EH (cell line): ENCODE measurements at regions not wholly inside any gene's neighbourhood (a gene's known extent, or its start where the extent isn't known, plus 50 kb on each side); places are given as distances from the start of the nearest gene placed in this dataset.

ENCODE experiments used
- DNase-seq: peaks from one replicate; pipeline ENCODE4 v3.0.0-alpha.2; 2015; ENCODE audit warnings: low read depth

DNA sequence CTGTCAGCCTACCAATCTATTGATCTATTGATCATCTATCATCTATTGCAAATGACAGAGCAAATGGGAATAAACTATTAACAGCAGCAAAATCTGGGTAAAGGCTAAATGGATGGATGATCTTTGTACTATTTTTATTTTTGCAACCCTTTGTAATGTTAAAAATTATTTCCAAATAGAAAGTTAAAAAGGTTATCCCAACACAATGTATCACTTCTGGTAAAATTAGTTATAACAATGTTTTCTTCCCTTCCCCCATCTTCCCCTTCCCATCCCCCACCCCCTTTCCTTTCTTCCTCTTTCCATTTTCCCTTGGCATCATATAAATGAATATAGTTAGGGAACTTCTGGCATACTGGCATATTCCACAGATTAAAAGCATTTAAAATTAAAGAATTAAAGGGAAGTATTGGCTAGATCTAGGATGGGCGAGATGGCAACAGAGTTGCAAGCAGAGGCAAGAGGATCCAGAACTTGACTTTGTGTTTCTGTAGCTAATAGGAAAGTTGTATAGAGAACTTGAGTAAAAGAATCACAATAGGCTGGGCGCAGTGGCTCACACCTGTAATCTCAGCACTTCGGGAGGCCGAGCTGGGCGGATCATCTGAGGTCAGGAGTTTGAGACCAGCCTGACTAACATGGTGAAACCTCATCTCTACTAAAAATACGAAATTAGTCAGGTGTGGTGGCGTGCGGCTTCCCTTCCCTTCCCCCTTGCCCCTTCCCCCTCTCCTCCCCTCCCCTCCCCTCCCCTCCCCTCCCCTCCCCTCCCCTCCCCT is 66.6 kb upstream of the TAF11L2 start:
- DNase-seq = no peak

DNA sequence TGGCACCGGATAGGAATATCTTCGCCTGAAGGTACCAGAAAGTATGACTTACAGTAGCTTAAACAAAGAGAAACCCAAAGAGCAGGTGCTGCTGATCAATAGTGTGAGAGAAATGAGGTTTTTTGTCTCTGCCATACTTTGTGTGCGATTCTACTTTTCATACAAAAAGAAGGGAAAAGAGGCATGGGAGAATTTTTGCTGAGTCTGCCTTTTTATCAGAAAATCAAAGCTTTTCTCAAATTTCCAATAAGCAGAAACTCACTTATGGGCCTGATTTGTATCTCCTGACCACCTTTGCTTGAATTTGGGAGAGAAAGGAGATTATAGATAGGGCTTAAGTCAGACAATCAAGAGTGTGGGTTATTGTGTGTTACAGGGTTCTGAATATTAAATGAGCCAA is 65.5 kb upstream of the TAF11L2 start:
- DNase-seq = no peak

DNA sequence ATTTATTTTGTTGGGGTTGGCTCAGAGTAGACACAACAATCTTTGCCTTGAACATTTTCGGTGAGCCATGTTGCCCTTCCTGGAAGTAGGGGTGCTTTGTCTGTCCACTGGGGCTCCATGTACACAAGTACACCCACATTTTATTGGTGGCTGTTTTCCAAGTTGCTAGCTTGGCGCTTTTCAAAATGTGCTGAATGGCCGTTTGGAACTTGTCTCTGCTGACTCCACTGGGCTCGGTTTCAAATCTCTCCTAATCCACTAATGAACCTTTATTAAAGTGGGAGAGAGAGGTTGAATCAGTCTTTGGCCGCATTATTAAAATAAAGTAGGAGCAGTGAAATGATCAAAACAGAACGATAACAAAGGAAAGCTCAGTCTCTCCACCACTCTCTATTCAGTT is 64.6 kb upstream of the TAF11L2 start:
- no peak for DNase-seq

DNA sequence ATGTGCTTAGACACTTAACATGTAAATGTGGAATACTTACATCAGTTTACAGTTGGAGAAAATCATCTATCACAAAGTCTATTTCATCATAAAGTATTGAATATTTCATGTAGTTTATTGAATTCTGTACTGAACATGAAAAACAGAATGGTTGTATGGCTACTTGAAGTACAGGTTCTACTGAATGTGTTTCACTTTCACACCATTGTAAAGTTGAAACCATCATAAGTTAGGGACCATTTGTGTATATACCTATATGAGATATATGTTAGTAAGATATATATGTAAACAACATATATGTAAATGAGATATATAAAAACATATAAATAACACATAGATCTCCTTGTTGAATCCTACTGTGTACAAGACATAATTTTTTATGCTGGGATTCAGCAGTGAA is 63.0 kb upstream of the TAF11L2 start:
- DNase-seq = no peak

DNA sequence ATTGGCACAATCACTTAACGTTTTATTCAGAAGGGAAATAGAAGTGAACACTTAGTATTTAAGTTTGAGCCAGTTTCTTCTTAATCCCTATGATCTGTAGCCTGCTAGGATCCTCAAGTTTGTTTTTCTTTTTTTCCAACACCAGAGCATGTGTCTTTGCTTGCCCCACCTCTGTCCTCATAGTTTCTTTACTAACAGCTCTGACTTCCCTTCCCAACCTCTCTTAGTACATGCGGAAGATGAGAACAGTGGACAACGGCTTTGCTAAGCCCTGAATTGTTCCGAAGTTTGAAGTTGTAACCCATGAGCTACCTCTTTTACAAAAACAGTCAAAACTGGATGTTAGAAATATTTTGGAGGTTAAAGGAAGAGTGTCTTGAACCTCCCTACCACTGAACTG is 61.7 kb upstream of the TAF11L2 start:
- no peak for DNase-seq

DNA sequence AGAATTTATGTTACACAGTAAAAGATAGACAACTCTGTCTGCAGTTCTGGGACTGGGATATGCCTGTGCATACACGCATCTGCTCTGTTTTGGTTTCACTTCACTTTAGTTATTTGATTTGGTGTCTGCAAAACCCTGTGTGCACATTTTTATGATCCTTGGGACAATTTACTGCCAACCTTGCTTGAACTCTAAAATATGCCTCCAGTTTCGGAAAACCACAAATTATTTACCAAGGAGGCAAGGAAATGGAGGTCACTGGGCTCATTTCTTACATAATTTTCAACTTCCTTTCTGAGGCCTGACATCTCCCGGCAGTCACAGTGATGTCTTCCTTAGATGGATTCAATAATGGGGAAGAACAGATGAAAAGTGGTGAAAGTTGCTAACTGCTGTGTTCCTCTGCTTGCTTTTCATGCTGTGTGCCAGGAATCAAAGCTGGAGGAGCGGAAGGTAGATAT is 61.2 kb upstream of the TAF11L2 start:
- peak; percentile 60 for DNase-seq

DNA sequence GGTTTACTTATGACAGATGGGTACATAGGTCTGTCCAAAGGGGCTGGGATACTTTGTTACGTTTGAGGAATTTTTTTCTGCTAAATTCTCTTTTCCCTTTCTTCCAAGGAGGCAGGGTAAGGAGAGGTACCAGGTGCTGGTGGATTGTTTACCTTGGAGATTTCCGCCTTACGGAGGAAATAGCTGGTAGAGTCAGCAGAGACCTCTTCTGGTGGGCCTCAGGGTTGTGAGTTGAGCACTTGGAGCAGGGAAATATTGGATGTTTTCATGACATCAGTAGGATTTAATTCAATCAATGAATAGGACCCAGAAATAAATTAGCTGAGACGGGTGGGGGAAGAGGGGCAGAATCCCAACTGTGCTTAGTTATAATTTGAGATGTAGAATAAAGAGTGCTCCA is 60.0 kb upstream of the TAF11L2 start:
- no peak for DNase-seq

DNA sequence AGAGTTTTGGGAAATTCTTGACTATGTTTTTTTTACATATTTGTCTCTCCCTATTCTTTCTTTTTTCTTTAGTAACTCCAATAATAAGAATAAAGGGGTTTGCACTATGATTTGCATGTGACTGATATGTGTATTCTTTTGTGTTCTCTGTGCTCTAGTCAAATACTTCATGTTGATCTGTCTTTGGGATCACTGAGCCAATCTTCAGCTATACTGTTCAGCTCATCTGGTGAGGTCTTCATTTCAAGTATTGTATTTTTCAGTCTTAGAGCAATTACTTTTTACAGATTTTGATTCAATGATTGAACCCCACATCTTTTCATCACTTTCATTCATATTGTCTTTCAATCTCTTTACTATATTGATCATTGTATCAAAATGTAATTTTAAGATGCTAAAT is 58.1 kb upstream of the TAF11L2 start:
- DNase-seq = no peak

DNA sequence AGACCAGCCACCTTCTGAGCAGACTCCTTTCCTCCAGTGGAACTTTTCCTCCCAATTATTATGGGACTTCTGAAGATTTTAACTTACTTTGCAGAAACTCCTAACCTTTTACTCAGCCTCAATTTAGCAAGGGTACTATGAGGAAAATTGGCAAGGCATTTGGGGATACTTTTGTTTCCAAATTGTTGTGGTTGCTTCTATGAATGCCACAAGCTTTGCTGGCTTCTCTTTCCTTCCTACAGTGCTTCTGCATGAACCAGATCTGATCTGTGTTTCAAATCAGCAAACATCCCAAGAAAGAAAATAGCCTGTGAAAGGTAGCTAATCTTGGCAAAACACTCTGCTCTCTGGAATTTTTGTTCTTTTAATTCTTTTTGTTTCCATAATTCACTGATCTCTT is 57.3 kb upstream of the TAF11L2 start:
- DNase-seq = peak; percentile 19

DNA sequence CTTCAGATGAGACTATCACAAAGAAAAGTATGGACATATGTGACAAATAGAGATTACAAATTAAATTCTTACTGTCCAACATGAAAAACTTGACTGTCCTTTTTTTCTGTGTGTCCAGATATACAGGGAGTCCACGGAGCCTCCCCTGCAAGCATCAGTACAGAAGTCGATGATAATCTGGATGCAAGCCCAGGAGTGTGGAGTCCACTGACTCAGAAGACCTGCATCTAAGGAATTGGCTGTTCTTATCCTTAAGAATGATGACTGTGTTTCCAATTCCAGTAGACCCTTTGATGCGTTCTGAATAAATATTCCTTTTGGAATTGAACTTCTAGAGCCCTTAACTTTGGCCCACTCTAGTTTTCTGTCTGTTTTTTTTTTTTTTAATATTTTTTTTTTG is 56.7 kb upstream of the TAF11L2 start:
- DNase-seq = peak; percentile 79

DNA sequence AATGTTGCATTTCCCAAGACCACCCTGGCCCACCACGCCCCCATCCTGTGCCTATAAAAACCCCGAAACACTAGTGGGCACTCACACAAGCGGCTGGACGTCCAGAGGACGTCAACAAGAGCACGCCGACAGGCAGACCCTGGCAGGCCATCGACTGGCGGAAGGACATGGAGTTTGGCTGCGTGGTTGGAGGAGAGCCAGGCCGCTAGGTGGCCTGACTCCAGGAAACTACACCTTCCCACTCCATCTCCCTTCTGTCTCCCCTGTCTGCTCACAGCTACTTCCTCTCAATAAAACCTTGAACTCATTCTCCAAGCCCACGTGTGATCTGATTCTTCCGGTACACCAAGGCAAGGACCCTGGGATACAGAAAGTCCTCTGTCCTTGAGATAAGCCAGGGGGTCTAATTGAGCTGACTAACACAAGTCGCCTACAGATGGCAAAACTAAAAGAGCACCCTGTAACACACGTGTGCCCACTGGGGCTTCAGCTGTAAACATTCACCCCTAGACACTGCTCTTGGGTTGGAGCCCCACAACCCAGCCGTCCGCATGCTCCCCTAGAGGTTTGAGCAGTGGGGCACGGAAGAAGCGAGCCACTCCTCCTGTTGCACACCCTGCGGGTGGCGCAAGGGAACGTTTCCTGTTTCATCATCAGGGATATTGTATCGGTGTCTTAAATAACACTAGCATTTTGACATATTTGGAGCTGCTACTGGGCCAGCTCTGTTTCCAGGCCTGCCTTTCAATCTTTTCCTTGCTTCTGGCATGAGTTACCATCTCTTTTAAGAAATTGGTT is 54.5 kb upstream of the TAF11L2 start:
- DNase-seq = no peak

DNA sequence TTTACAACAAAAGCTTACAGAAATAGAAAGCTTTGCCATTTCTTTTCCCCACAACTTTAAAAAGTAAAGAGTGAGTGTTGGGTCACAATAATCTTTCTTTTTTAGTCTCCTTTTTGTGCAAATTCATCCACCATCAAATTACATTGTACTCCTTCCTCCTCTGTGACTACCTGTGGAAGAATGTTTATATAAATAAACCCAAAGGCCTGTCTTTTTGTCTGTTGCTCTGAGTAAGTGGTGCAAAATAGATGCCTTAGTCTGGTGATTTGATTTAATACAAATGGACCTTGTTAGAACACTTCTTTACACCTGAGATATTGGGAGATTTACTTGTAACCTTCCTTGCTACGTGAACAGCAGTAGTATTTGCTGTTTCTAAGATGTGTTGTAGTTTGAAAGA is 53.5 kb upstream of the TAF11L2 start:
- peak; percentile 9 for DNase-seq

DNA sequence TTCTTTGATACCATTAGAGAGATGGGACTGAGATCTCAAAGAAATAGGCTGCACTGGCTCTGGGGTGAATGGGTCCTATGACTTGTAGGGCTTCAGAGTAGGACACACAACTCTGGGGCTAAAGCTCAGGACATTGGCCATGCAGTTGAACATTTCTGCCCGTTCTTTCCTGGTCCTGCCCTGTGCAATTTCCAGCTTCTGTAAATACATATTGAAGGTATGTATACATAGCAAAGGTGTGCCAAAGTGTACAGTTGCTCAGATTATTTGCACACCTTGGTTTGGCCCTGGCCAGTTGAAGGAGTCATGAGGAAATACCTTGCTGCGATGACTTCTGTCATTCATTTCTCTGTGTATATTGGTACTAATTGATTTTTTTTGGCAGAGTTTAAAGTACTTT is 52.8 kb upstream of the TAF11L2 start:
- no peak for DNase-seq
